ENCODE measurements at regions not wholly inside any gene's neighbourhood (a gene's known extent, or its start where the extent isn't known, plus 50 kb on each side); places are given as distances from the start of the nearest gene placed in this dataset.
A peak's percentile ranks its signal among the peaks of the same experiment; 100 is the strongest.

GRCh38 chr6:25113436-25113835 is 165.7 kb upstream of the CARMIL1 start:
- H3K4me3 Mint-ChIP-seq: no peak overlapping the region
- H3K4me1 Mint-ChIP-seq: peaks cover 9 to 17% (median 14%) of the 10 kb centered on the region in 3 donors
- H3K9me3 ChIP-seq: no peaks in the 10 kb centered on the region
- H3K27me3 ChIP-seq (replicated peaks in 1 of 2; ENCODE audit: control insufficient read depth in 2 of 2, extremely low read depth in 1 of 2, insufficient read depth in 2 of 2, low read length in 1 of 2): no peaks in the 10 kb centered on the region
- WGBS (ENCODE audit: insufficient coverage): no CpG with 5 or more reads among the region's 4 CpGs
- ChIA-PET POLR2A (no interaction called here), CTCF (no interaction called here)
- H3K27ac ChIP-seq (ENCODE audit: low read length): no peak overlapping the region
- no peaks in the 10 kb centered on the region for H3K27me3 Mint-ChIP-seq
- ATAC-seq (replicated peaks in 1 of 4) (no peak), DNase-seq (no peak)
- peaks cover 0 to 62% of the 10 kb centered on the region in 2 donors for H3K36me3 ChIP-seq (ENCODE audit: control insufficient read depth in 2 of 2, extremely low read depth in 1 of 2, insufficient read depth in 1 of 2, low read length in 1 of 2)
- no peak overlapping the region for H3K4me3 ChIP-seq (ENCODE audit: control insufficient read depth in 1 of 2, extremely low read depth in 1 of 2, low read length in 1 of 2)
- H3K27ac Mint-ChIP-seq: no peak overlapping the region
- H3K36me3 Mint-ChIP-seq: peaks cover 61% of the 10 kb centered on the region
- no peaks in the 10 kb centered on the region for H3K4me1 ChIP-seq (ENCODE audit: control insufficient read depth in 1 of 2, extremely low read depth in 1 of 2, insufficient read depth in 2 of 2, low read length in 2 of 2)
- H3K9me3 Mint-ChIP-seq: no peaks in the 10 kb centered on the region

GRCh38 chr6:25118038-25118437 is 161.1 kb upstream of the CARMIL1 start:
- Mint-ChIP-seq H3K4me1 (peaks cover 32 to 39% (median 34%) of the 10 kb centered on the region in 3 donors), H3K27me3 (no peaks in the 10 kb centered on the region), H3K4me3 (no peak overlapping the region), H3K27ac (no peak overlapping the region), H3K9me3 (no peaks in the 10 kb centered on the region), H3K36me3 (peaks cover 38% of the 10 kb centered on the region)
- H3K27ac ChIP-seq (ENCODE audit: low read length): no peak overlapping the region
- H3K4me1 ChIP-seq (ENCODE audit: control insufficient read depth in 1 of 2, extremely low read depth in 1 of 2, insufficient read depth in 2 of 2, low read length in 2 of 2): peaks cover 4 to 8% of the 10 kb centered on the region in 2 experiments
- ChIA-PET POLR2A (interaction anchor here in 1 of 2 donors (1.0 kb wide), 1 partner anchor 17 kb away, joined by 3 read pairs; no protein-coding TSS in a partner anchor), CTCF (no interaction called here)
- H3K9me3 ChIP-seq: no peaks in the 10 kb centered on the region
- no CpG with 5 or more reads among the region's 3 CpGs for WGBS (ENCODE audit: insufficient coverage)
- no peaks in the 10 kb centered on the region for H3K27me3 ChIP-seq (replicated peaks in 1 of 2; ENCODE audit: control insufficient read depth in 2 of 2, extremely low read depth in 1 of 2, insufficient read depth in 2 of 2, low read length in 1 of 2)
- H3K4me3 ChIP-seq (ENCODE audit: control insufficient read depth in 1 of 2, extremely low read depth in 1 of 2, low read length in 1 of 2): no peak overlapping the region
- H3K36me3 ChIP-seq (ENCODE audit: control insufficient read depth in 2 of 2, extremely low read depth in 1 of 2, insufficient read depth in 1 of 2, low read length in 1 of 2): peaks cover 0 to 33% of the 10 kb centered on the region in 2 donors
- DNase-seq (no peak), ATAC-seq (replicated peaks in 1 of 4) (no peak)

- no peak for DNase-seq
- Histone ChIP-seq H3K4me1 (ENCODE audit: control insufficient read depth in 1 of 2, extremely low read depth in 1 of 2, insufficient read depth in 2 of 2, low read length in 2 of 2) (peaks cover 4 to 8% of the 10 kb centered on the region in 2 experiments), H3K9me3 (no peaks in the 10 kb centered on the region), H3K4me3 (ENCODE audit: control insufficient read depth in 1 of 2, extremely low read depth in 1 of 2, low read length in 1 of 2) (no peak overlapping the region), H3K36me3 (ENCODE audit: control insufficient read depth in 2 of 2, extremely low read depth in 1 of 2, insufficient read depth in 1 of 2, low read length in 1 of 2) (peaks cover 0 to 22% of the 10 kb centered on the region in 2 donors), H3K27ac (ENCODE audit: low read length) (no peak overlapping the region), H3K27me3 (replicated peaks in 1 of 2; ENCODE audit: control insufficient read depth in 2 of 2, extremely low read depth in 1 of 2, insufficient read depth in 2 of 2, low read length in 1 of 2) (no peaks in the 10 kb centered on the region)
- Mint-ChIP-seq H3K27ac (no peak overlapping the region), H3K9me3 (no peaks in the 10 kb centered on the region), H3K27me3 (no peaks in the 10 kb centered on the region), H3K4me1 (peaks cover 29 to 51% (median 44%) of the 10 kb centered on the region in 3 donors), H3K4me3 (no peak overlapping the region), H3K36me3 (peaks cover 50% of the 10 kb centered on the region)
- ATAC-seq (replicated peaks in 1 of 4): no peak
- ChIA-PET CTCF (no interaction called here), POLR2A (no interaction called here)
Observed at GRCh38 chr6:25121186-25121585, 158.0 kb upstream of the CARMIL1 start.

- ATAC-seq (replicated peaks in 1 of 4): no peak
Observed at GRCh38 chr6:25122001-25122400, 157.2 kb upstream of the CARMIL1 start.

GRCh38 chr6:25122622-25123237 is 156.4 kb upstream of the CARMIL1 start:
- peak overlapping the region in 1 of 2 donors; percentile 17 for H3K27ac Mint-ChIP-seq
- H3K27me3 Mint-ChIP-seq: no peaks in the 10 kb centered on the region
- Histone ChIP-seq H3K9me3 (no peaks in the 10 kb centered on the region), H3K27ac (ENCODE audit: low read length) (no peak overlapping the region), H3K4me3 (ENCODE audit: control insufficient read depth in 1 of 2, extremely low read depth in 1 of 2, low read length in 1 of 2) (no peak overlapping the region), H3K4me1 (ENCODE audit: control insufficient read depth in 1 of 2, extremely low read depth in 1 of 2, insufficient read depth in 2 of 2, low read length in 2 of 2) (peaks cover 4 to 8% of the 10 kb centered on the region in 2 experiments), H3K36me3 (ENCODE audit: control insufficient read depth in 2 of 2, extremely low read depth in 1 of 2, insufficient read depth in 1 of 2, low read length in 1 of 2) (peaks cover 0 to 27% of the 10 kb centered on the region in 2 donors), H3K27me3 (replicated peaks in 1 of 2; ENCODE audit: control insufficient read depth in 2 of 2, extremely low read depth in 1 of 2, insufficient read depth in 2 of 2, low read length in 1 of 2) (no peaks in the 10 kb centered on the region)
- no peak overlapping the region for H3K4me3 Mint-ChIP-seq
- no peak for DNase-seq
- CTCF ChIA-PET: no interaction called here
- no CpG with 5 or more reads among the region's 3 CpGs for WGBS (ENCODE audit: insufficient coverage)
- POLR2A ChIA-PET: no interaction called here
- H3K4me1 Mint-ChIP-seq: peaks cover 27 to 50% (median 49%) of the 10 kb centered on the region in 3 donors
- no peak for ATAC-seq (replicated peaks in 1 of 4)
- no peaks in the 10 kb centered on the region for H3K9me3 Mint-ChIP-seq
- H3K36me3 Mint-ChIP-seq: peaks cover 46% of the 10 kb centered on the region

More at GRCh38 chr6:25122001-25122400, 157.2 kb upstream of the CARMIL1 start:
- Mint-ChIP-seq H3K36me3 (peaks cover 49% of the 10 kb centered on the region), H3K4me3 (no peak overlapping the region), H3K27ac (no peak overlapping the region), H3K9me3 (no peaks in the 10 kb centered on the region), H3K27me3 (no peaks in the 10 kb centered on the region), H3K4me1 (peaks cover 29 to 51% (median 44%) of the 10 kb centered on the region in 3 donors)
- no peak overlapping the region for H3K4me3 ChIP-seq (ENCODE audit: control insufficient read depth in 1 of 2, extremely low read depth in 1 of 2, low read length in 1 of 2)
- no peaks in the 10 kb centered on the region for H3K27me3 ChIP-seq (replicated peaks in 1 of 2; ENCODE audit: control insufficient read depth in 2 of 2, extremely low read depth in 1 of 2, insufficient read depth in 2 of 2, low read length in 1 of 2)
- WGBS (ENCODE audit: insufficient coverage): 92% methylated on average over 2 of the region's 2 CpGs
- POLR2A ChIA-PET: no interaction called here
- no peaks in the 10 kb centered on the region for H3K9me3 ChIP-seq
- peaks cover 0 to 22% of the 10 kb centered on the region in 2 donors for H3K36me3 ChIP-seq (ENCODE audit: control insufficient read depth in 2 of 2, extremely low read depth in 1 of 2, insufficient read depth in 1 of 2, low read length in 1 of 2)
- no peak overlapping the region for H3K27ac ChIP-seq (ENCODE audit: low read length)
- no peak for DNase-seq
- H3K4me1 ChIP-seq (ENCODE audit: control insufficient read depth in 1 of 2, extremely low read depth in 1 of 2, insufficient read depth in 2 of 2, low read length in 2 of 2): peaks cover 4 to 8% of the 10 kb centered on the region in 2 experiments
- CTCF ChIA-PET: interaction anchor here in 1 of 2 donors (0.6 kb wide), 1 partner anchor 196 kb away, joined by 3 read pairs; no protein-coding TSS in a partner anchor

GRCh38 chr6:25124216-25124715 is 154.9 kb upstream of the CARMIL1 start:
- Mint-ChIP-seq H3K4me1 (peaks cover 27 to 49% (median 46%) of the 10 kb centered on the region in 3 donors), H3K4me3 (no peak overlapping the region), H3K27ac (no peak overlapping the region), H3K9me3 (no peaks in the 10 kb centered on the region), H3K27me3 (no peaks in the 10 kb centered on the region), H3K36me3 (peaks cover 56% of the 10 kb centered on the region)
- CTCF ChIA-PET: no interaction called here
- WGBS (ENCODE audit: insufficient coverage): 67% methylated on average over 2 of the region's 2 CpGs
- no peak overlapping the region for H3K4me3 ChIP-seq (ENCODE audit: control insufficient read depth in 1 of 2, extremely low read depth in 1 of 2, low read length in 1 of 2)
- H3K36me3 ChIP-seq (ENCODE audit: control insufficient read depth in 2 of 2, extremely low read depth in 1 of 2, insufficient read depth in 1 of 2, low read length in 1 of 2): peaks cover 2 to 32% of the 10 kb centered on the region in 2 donors
- H3K4me1 ChIP-seq (ENCODE audit: control insufficient read depth in 1 of 2, extremely low read depth in 1 of 2, insufficient read depth in 2 of 2, low read length in 2 of 2): peaks cover 0 to 6% of the 10 kb centered on the region in 2 experiments
- no peaks in the 10 kb centered on the region for H3K27me3 ChIP-seq (replicated peaks in 1 of 2; ENCODE audit: control insufficient read depth in 2 of 2, extremely low read depth in 1 of 2, insufficient read depth in 2 of 2, low read length in 1 of 2)
- POLR2A ChIA-PET: no interaction called here
- no peak overlapping the region for H3K27ac ChIP-seq (ENCODE audit: low read length)
- DNase-seq (no peak), ATAC-seq (replicated peaks in 1 of 4) (no peak)
- no peaks in the 10 kb centered on the region for H3K9me3 ChIP-seq
